Posterior vena cava (tissue), 2 donors: ENCODE measurements at regions not wholly inside any gene's neighbourhood (a gene's known extent, or its start where the extent isn't known, plus 50 kb on each side); places are given as distances from the start of the nearest gene placed in this dataset.
"Not testable (repeated sequence)": the region's sequence is repeated elsewhere in the genome, so short reads cannot be mapped to it uniquely, and the experiment has no call there.

ENCODE experiments used
- DNase-seq: peaks from one replicate; pipeline ENCODE4 v3.0.0-alpha.2; 2020; ENCODE audit warnings: low spot score
- intact Hi-C, 2 donors: fragments of 100-400 bp; cut with DNase I; formaldehyde crosslinking; loops; one replicate each; pipeline versions ENCODE4 v1.14.1 to v1.14.2; 2022 to 2023
- donor health status: DM: yes; HTN: yes; CAD: no.
- donor health status: DM: yes; HTN: yes; CAD: no.

- intact Hi-C loops: no loop called here
- no peak for DNase-seq
Measured at GRCh38 chr21:34215911-34216717, 142.7 kb downstream of the MRPS6 start.

GRCh38 chr21:34216718-34217032 is 143.3 kb downstream of the MRPS6 start:
- intact Hi-C loops: no loop called here
- DNase-seq: no peak

- intact Hi-C loops: no loop called here
Measured at GRCh38 chr21:34217263-34217662, 143.9 kb downstream of the MRPS6 start.

GRCh38 chr21:34219334-34220060 is 144.3 kb upstream of the KCNE2 start:
- no peak for DNase-seq
- intact Hi-C loops: loop anchor here in 1 of 2 donors (10.0 kb wide), 1 partner anchor 95 kb away; no protein-coding TSS in a partner anchor

More at GRCh38 chr21:34217263-34217662, 143.9 kb downstream of the MRPS6 start:
- DNase-seq: no peak

- intact Hi-C loops: loop anchor here in 1 of 2 donors (10.0 kb wide), 1 partner anchor 94 kb away; no protein-coding TSS in a partner anchor
- DNase-seq: no peak
Measured at GRCh38 chr21:34220556-34221195, 143.1 kb upstream of the KCNE2 start.

GRCh38 chr21:34221331-34222030 is 142.3 kb upstream of the KCNE2 start:
- no peak for DNase-seq
- intact Hi-C loops: loop anchor here in 1 of 2 donors (10.0 kb wide), 1 partner anchor 93 kb away; no protein-coding TSS in a partner anchor

- intact Hi-C loops: loop anchor here in 1 of 2 donors (10.0 kb wide), 1 partner anchor 93 kb away; no protein-coding TSS in a partner anchor
- no peak for DNase-seq
Measured at GRCh38 chr21:34222031-34222335, 141.8 kb upstream of the KCNE2 start.

- DNase-seq: no peak
- intact Hi-C loops: loop anchor here in 1 of 2 donors (10.0 kb wide), 1 partner anchor 91 kb away; no protein-coding TSS in a partner anchor
Measured at GRCh38 chr21:34223376-34223775, 140.4 kb upstream of the KCNE2 start.

GRCh38 chr21:34227386-34227852 is 136.4 kb upstream of the KCNE2 start:
- intact Hi-C loops: loop anchor here in 1 of 2 donors (10.0 kb wide), 1 partner anchor 87 kb away; no protein-coding TSS in a partner anchor
- no peak for DNase-seq

GRCh38 chr21:34228792-34229191 is 135.0 kb upstream of the KCNE2 start:
- DNase-seq: no peak
- intact Hi-C loops: loop anchor here in 1 of 2 donors (10.0 kb wide), 1 partner anchor 86 kb away; no protein-coding TSS in a partner anchor

GRCh38 chr21:34229353-34229752 is 134.5 kb upstream of the KCNE2 start:
- DNase-seq: no peak
- intact Hi-C loops: loop anchor here in 1 of 2 donors (10.0 kb wide), 1 partner anchor 85 kb away; no protein-coding TSS in a partner anchor

- intact Hi-C loops, DNase-seq: not testable (repeated sequence)
Measured at GRCh38 chr21:34233741-34234140, 130.1 kb upstream of the KCNE2 start.

- intact Hi-C loops: no loop called here
- DNase-seq: no peak
Measured at GRCh38 chr21:34235514-34235913, 128.3 kb upstream of the KCNE2 start.

- DNase-seq: no peak
- intact Hi-C loops: loop anchor here in 1 of 2 donors (5.0 kb wide), 1 partner anchor 1936 kb away; no protein-coding TSS in a partner anchor
Measured at GRCh38 chr21:34242973-34243372, 120.8 kb upstream of the KCNE2 start.

- DNase-seq: no peak
- intact Hi-C loops: loop anchor here in 1 of 2 donors (5.0 kb wide), 1 partner anchor 1936 kb away; no protein-coding TSS in a partner anchor
Measured at GRCh38 chr21:34243562-34243961, 120.2 kb upstream of the KCNE2 start.

GRCh38 chr21:34252751-34253150 is 111.1 kb upstream of the KCNE2 start:
- intact Hi-C loops: loop anchor here in 1 of 2 donors (10.0 kb wide), 1 partner anchor 1512 kb away; no protein-coding TSS in a partner anchor

GRCh38 chr21:34255073-34255472 is 108.7 kb upstream of the KCNE2 start:
- DNase-seq: no peak

More at GRCh38 chr21:34252751-34253150, 111.1 kb upstream of the KCNE2 start:
- no peak for DNase-seq

GRCh38 chr21:34260277-34261008 is 103.4 kb upstream of the KCNE2 start:
- intact Hi-C loops: no loop called here
- no peak for DNase-seq

More at GRCh38 chr21:34255073-34255472, 108.7 kb upstream of the KCNE2 start:
- intact Hi-C loops: loop anchor here in 1 of 2 donors (10.0 kb wide), 1 partner anchor 1510 kb away; no protein-coding TSS in a partner anchor
